HG03520 (cell line): ENCODE measurements at regions not wholly inside any gene's neighbourhood (a gene's known extent, or its start where the extent isn't known, plus 50 kb on each side); places are given as distances from the start of the nearest gene placed in this dataset.
"Not testable (repeated sequence)": the region's sequence is repeated elsewhere in the genome, so short reads cannot be mapped to it uniquely, and the experiment has no call there.

Source experiments
- ATAC-seq: cut with Tn5 transposase; IDR thresholded peaks from one replicate; pipeline ENCODE4 v1.9.1; 2021; ENCODE audit warnings: mild to moderate bottlenecking, moderate library complexity; ENCODE audit not compliant: unreplicated experiment

DNA sequence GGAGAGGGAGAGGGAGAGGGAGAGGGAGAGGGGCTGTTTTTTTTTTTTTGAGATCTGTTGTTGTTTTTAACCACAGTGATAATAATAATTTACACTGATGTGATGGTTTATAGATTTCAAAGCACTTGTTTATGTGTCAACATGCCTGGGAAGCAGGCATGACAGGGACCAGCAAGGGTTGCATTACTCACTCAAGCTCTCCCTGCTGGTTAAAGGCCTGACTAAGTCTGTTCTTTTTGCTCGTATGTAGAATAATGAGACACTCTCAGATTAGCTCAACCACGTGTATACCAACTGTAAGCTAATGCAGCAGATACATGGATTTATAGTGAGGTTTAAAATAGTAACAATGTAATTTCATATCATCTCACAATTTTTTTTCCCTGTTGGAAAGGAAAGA lies 134.6 kb upstream of the BOD1L1 start:
- no peak for ATAC-seq

DNA sequence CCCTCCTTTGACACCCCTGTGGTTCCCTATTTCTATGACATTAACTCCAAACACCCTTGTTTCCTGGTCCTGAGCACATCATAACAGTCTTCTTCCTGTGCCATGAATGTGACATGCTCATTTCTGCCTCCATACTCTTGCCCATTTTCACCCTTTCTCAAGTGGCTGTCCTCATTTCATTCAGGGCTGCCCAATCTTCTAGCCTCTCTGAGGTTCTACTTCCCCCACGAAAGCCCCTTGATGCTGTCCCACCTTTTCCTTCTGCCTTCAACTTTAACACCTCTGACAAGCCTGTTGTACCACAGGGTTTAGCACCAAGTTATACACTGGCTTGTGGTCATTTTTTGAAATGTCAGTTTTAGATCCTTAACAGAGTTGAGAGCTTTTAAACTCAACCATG lies 136.2 kb upstream of the BOD1L1 start:
- no peak for ATAC-seq

DNA sequence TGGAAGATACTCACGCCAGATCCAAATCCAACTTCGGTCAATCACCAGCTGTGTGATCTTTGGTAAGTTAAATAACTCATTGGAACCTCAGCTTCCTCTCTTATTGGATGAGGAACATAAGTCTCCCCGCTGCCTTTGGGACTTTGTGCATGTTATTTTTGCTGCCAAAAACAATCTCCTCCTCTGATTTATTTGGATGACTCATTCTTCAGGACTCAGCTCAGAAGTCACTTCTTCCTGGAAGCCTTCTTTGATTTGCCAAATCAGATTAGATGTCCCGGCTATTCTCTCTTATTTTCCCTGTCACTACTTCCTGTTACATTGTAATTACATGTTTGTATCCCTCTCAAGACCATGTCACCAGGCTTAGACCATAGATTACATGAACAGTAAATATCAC lies 138.0 kb upstream of the BOD1L1 start:
- no peak for ATAC-seq

DNA sequence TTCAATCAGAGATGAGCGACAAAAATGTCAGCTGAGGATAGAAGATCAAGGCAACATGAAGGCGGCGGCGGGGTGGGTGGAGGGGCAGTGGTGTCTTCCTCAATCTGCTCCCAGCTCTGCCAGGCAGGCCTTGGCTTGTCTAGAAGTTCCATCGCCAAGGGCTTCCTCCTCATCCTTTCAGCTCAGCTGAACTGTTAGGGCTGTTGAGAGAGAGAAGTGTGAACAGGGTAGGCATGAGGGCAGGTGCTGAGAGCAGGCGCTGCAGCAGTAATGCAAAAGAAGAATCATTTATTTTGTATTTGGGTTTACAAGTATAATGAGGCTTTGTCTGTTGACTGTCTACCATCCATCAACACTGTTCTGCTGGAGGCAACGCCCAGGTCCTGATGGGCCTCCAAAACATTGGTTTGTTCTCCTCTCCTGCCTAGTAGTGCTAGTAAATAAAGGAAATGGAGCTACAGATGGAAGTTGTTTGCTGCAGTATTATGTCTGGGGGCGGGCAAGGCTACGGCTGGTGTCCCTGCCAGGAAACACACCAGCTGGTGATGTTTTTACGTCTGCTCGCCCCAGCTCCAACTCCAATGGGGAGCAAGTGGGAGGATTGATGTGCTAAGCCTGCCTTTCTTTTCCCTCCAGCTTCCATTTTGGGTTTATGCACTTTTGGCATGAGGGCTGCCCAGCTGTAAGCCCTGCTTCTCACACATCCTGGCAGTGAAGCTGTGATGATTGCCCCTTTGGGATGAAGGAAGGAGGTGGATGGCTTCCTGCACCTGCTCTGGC lies 139.4 kb upstream of the BOD1L1 start:
- ATAC-seq: no peak

DNA sequence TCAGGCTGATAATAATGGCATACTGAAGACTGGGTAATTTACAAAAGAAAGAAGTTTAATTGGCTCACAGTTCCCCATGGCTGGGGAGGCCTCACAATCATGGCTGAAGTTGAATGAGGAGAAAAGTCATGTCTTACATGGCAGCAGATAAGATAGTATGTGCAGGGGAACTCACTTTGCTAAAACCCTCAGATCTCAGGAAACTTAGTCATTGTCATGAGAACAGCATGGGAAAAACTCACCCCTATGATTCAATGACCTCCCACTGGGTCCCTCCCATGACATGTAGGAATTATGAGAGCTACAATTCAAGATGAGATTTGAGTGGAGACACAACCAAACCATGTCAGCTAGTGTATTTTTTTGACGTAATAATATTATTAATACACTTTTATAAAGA lies 149.8 kb upstream of the BOD1L1 start:
- ATAC-seq: no peak

GRCh38 chr4:13778367-13778766 lies 150.8 kb upstream of the BOD1L1 start:
- ATAC-seq: no peak

GRCh38 chr4:13782231-13782630 lies 154.7 kb upstream of the BOD1L1 start:
- ATAC-seq: no peak

DNA sequence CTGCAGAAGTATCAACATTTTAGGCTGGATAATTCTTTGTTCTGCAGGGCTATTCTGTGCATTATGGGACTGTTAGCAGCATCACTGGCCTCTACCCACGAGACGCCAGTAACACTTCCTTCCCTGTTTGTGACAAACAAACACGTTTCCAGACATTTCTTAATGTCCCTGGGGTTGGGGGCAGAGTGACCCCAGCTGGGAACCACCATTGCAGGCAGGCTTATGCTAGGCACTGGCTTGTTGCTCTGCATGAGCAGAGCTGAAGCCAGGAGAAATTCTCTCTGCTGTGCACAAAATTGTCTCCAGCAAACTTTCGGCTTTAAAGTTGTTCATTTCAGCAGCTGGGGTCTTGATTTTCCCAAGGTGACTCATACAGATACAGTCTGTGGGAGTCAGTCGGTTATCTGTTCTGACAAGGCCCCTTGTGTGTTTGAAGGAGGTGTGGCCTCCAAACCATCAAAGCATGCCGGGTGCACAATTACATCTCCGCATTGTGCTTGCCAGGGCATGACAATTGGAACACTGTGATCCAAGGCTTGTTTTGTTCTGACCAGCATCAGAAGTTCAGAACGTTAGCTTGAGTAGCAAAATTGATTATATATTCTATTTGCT lies 156.4 kb upstream of the BOD1L1 start:
- peak; percentile 86 for ATAC-seq

- no peak for ATAC-seq
Observed at GRCh38 chr4:13793020-13793710, 165.6 kb upstream of the BOD1L1 start.

- no peak for ATAC-seq
Observed at GRCh38 chr4:13794819-13795565, 167.5 kb upstream of the BOD1L1 start.

DNA sequence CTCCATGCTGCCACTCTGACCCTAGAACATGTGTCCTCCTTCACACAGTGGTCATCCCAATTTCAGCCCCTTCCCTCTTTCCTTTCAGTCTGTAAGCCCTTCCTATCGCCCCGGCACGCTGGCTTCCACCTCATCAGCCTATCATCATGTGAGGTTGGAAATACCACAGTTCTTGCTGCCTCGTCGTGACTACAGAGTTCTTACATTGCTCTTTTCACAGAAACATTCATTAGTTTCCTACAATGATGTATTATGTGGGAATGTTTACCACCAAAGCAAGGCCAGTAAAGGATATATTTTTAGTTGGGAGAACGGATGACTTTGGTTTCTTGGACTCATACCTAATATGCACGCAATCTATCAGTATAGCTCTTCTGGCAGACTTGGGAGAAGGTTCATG lies 169.5 kb upstream of the BOD1L1 start:
- ATAC-seq: no peak

GRCh38 chr4:13815231-13815630 lies 187.7 kb upstream of the BOD1L1 start:
- no peak for ATAC-seq

DNA sequence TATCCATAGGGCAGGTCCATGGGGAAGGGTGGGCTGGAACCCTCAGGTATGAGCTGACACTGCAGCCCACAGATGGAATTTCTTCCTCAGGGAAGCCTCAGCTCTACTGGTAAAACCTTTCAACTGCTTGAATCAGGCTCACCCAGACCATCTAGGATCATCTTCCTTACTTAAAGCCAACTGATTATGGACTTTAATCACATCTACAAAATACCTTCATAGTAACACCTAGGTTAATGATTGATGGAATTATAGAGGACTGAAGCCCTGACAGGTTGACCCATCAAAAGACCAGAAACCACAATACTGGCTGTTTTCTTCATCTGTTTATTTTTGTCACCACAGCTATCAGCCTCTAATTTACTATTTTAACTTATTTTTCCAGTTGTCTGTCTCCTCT lies 188.9 kb upstream of the BOD1L1 start:
- ATAC-seq: no peak

DNA sequence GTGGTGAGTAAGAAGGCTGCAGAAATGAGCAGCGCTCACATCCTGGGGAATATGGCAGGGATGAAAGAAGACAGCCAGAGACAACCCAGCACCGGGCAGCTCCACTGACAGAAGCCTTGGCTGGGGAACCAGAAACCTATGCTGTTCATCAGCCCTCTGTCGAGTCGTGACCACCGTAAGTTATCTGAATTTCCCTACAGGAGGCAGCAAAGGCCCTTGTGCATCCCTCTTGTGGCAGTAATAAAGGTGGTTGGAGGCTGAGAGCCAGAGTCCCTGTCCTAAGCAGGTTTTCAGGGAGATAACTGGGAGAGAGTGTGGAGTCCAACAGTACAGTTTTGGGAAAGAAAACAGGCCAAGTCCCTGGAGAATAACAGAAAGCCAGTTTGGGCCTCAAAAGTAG lies 194.0 kb upstream of the BOD1L1 start:
- ATAC-seq: no peak

- not testable (repeated sequence) for ATAC-seq
Observed at GRCh38 chr4:13825822-13826221, 198.3 kb upstream of the BOD1L1 start.

DNA sequence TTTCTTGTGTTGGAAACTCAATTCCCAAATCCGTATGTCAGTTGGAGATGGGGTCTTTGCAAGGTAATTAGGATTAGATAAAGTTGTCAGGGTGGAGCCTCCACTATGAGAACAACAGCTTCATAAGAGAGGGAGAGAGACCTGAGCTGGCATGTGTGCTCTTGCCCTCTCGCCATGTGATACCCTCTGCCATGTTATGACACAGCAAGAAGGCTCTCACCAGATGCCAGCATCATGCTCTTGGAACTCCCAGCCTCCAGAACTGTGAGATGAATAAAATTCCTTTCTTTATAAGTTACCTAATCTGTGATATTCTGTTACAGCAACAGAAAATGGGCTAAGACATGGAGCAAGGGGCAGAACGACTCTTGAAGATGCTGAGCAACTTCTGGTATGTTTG lies 201.9 kb upstream of the BOD1L1 start:
- no peak for ATAC-seq

DNA sequence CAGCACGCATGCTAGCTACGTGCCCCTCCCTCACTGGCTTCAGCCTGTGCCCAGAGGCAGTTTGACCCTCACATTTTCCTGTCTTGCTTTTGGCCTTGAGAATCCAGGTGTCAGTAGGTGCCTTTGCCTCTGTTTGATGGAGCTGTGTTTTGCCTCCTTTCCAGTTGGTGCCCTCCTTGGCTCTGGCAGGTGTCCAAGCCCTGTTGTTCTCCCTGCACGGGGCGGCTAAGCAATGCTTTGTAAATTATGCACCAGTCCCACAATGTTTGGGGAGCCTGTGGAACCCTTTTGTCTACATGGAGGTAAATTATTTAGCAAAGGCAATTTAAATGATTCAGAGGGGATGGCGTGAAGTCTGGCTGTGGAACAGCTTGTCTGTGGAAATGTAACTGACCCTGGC lies 202.9 kb upstream of the BOD1L1 start:
- ATAC-seq: no peak

- ATAC-seq: no peak
Observed at GRCh38 chr4:13833171-13833804, 205.8 kb upstream of the BOD1L1 start.

GRCh38 chr4:13836946-13837912 lies 209.7 kb upstream of the BOD1L1 start:
- no peak for ATAC-seq
